ENCODE measurements at regions not wholly inside any gene's neighbourhood (a gene's known extent, or its start where the extent isn't known, plus 50 kb on each side); places are given as distances from the start of the nearest gene placed in this dataset.

DNA sequence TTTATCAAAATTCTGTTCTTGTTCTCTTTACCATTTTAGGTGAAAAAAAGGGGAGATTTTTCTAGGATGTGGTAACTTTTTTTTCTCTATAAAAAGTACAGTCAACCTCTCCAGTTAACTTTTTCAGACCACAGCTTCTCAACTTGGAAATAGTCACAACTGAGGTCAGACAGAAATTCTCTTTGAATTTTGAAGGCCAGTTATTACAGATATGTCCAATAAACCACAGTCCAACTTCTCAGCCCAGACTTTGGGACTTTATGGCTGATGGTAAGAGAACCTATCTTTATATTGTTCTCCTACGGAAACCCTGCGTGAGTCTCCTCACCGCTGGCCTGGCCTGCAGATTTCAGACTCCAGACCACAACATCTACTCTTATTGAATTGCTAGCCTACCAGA is 176.7 kb downstream of the DACT1 start:
- no peak overlapping the region for H3K4me3 ChIP-seq (ENCODE audit: low read depth, low read length)
- TF ChIP-seq, protein P1, sequence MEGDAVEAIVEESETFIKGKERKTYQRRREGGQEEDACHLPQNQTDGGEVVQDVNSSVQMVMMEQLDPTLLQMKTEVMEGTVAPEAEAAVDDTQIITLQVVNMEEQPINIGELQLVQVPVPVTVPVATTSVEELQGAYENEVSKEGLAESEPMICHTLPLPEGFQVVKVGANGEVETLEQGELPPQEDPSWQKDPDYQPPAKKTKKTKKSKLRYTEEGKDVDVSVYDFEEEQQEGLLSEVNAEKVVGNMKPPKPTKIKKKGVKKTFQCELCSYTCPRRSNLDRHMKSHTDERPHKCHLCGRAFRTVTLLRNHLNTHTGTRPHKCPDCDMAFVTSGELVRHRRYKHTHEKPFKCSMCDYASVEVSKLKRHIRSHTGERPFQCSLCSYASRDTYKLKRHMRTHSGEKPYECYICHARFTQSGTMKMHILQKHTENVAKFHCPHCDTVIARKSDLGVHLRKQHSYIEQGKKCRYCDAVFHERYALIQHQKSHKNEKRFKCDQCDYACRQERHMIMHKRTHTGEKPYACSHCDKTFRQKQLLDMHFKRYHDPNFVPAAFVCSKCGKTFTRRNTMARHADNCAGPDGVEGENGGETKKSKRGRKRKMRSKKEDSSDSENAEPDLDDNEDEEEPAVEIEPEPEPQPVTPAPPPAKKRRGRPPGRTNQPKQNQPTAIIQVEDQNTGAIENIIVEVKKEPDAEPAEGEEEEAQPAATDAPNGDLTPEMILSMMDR (IDR thresholded peaks at IDR 0.05; ENCODE audit: low read depth, low read length, missing control alignments), result no peak
- no peak for DNase-seq (ENCODE audit: low read depth)

DNA sequence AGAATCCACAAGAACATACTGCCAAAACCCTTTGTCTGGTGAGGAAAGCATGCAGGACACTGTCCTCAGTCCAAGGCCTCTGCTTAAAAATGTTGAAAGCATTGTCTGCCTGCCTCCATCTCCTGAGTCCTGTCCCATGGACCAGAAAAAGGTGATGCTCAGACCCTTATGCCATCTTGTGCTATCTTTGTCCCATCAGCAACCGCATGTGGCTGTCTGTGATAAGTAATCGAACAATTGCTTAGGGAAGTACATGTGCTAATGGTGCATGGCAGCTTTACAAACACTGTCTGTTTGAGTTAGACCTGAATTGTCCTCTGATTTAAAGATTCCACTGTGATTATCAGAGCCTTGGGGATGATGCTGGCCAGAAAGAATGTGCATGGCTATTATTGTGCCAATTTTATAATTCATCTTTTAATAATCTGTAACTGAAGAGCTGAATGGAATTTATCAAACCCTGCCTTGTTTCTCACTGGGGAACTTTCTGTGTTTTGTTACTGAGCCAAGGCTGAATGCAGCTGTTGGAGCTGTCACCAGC is 177.5 kb downstream of the DACT1 start:
- no peak overlapping the region for H3K4me3 ChIP-seq (ENCODE audit: low read depth, low read length)
- DNase-seq (ENCODE audit: low read depth), result no peak
- TF ChIP-seq, protein P1 (IDR thresholded peaks at IDR 0.05; ENCODE audit: low read depth, low read length, missing control alignments), result no peak

DNA sequence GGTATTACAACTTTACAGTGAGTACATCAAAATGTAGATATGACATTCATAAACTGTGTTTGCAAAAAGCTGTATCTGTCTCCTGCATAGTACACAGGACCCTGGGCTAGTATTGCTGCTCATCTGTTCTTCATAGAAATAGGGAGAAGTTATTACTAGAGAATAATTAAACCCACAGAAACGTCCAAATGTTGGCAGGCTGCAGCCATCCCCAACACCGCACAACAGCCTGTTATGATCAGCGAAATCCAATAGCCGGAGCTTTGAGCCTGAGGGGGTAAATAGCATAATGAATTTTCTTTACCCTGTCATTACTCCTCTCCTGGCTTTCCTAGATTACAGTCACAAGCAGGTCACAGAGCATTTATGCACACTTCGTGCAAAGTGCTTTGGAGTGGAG is 178.0 kb downstream of the DACT1 start:
- H3K4me3 ChIP-seq (ENCODE audit: low read depth, low read length), result no peak overlapping the region
- DNase-seq (ENCODE audit: low read depth), result no peak
- TF ChIP-seq, protein P1 (IDR thresholded peaks at IDR 0.05; ENCODE audit: low read depth, low read length, missing control alignments), result no peak

DNA sequence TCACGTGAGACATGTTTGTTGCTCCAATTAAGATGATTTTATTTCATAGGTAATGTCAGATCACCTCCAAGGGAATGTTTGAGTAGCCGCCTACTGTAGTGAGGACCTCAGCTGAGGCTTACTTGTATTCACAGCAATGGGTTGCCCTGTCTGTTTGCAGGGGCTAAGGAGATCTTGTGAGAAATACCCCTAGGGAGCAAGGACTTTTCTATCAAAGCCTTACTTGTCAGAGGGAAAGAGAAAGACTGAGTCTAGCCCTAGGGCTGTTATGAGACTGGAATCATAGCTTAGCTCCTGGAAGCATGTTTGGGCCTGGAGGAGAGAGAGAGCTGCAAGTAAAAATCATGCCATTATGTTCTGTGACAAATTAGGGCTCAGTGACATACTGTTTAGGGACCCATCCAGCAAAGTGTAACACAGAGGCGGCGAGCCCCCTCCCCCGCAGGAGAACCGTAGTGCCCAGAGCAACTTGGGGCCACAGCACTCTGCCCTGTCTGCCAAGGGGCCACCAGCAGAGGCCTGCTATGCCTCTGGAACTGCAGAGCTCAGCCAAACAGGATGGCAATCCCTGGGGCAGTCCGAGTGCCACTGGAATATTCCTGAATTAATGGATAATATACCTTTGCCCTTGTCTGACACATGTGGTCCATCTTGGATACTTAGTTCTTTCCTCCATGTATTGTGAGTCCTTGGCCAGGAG is 178.8 kb downstream of the DACT1 start:
- no peak overlapping the region for H3K4me3 ChIP-seq (ENCODE audit: low read depth, low read length)
- DNase-seq (ENCODE audit: low read depth), result no peak
- TF ChIP-seq, protein P1 (IDR thresholded peaks at IDR 0.05; ENCODE audit: low read depth, low read length, missing control alignments), result no peak

DNA sequence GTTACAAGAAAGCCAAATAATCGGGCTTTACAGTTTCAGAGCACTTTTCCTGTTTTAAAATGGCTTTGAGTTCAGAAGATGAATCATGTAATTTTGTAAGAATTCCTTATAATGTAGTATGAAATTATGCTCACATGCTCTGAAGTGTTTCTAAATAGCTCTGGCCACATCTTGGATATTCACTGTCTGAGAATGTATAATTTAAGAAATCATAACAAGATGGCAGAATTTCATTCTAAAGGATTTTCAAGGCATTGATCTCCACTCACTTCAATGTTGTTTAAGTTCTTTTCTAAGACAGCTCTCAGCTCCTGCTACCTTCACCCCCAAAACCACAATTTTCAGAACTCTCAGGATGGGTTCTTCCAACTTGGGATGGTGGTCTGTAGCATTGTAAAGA is 180.1 kb downstream of the DACT1 start:
- DNase-seq (ENCODE audit: low read depth), result no peak
- TF ChIP-seq, protein P1 (IDR thresholded peaks at IDR 0.05; ENCODE audit: low read depth, low read length, missing control alignments), result no peak
- no peak overlapping the region for H3K4me3 ChIP-seq (ENCODE audit: low read depth, low read length)

DNA sequence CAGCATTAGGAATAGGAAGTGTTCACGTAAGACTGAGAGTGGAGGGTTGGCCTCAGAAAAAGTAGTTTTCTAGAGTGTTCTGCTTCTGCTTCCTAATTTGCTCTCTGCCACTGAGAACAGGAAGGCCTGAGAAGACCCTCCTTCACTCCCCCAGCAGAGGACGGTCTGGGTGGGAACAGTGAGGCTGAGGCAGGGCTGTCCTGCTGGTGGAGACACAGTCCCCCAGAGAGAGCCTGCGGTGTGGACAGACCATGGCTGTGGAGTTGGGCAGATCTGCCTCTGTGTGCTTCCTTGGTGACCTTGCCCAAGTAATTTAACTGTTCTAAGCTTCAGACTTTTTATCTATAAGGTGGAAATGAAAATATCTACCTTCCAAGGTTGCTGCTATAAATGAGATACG is 182.3 kb downstream of the DACT1 start:
- TF ChIP-seq, protein P1 (IDR thresholded peaks at IDR 0.05; ENCODE audit: low read depth, low read length, missing control alignments), result no peak
- no peak overlapping the region for H3K4me3 ChIP-seq (ENCODE audit: low read depth, low read length)
- DNase-seq (ENCODE audit: low read depth), result no peak

DNA sequence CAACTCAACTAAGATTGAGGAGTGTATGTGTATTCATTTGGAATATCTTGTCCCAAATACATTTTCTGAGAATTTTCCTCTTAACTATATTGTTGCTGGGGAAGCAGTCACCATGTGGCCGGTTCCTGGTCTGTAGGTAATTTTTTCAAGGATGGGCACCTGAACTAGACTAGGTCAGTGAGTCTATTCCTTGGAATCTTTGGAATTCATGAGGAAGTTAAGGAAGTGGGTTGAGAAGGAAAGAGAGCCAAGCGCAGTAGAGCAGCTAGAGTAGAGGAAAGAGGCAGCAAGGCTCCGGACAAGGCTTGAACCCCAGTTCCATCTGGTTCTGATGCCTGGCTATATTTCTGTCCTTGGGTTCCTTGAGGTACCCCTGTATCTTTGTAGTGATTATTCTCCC is 183.7 kb downstream of the DACT1 start:
- no peak overlapping the region for H3K4me3 ChIP-seq (ENCODE audit: low read depth, low read length)
- TF ChIP-seq, protein P1 (IDR thresholded peaks at IDR 0.05; ENCODE audit: low read depth, low read length, missing control alignments), result no peak
- DNase-seq (ENCODE audit: low read depth), result no peak
